ENCODE measurements at regions not wholly inside any gene's neighbourhood (a gene's known extent, or its start where the extent isn't known, plus 50 kb on each side); places are given as distances from the start of the nearest gene placed in this dataset.

DNA sequence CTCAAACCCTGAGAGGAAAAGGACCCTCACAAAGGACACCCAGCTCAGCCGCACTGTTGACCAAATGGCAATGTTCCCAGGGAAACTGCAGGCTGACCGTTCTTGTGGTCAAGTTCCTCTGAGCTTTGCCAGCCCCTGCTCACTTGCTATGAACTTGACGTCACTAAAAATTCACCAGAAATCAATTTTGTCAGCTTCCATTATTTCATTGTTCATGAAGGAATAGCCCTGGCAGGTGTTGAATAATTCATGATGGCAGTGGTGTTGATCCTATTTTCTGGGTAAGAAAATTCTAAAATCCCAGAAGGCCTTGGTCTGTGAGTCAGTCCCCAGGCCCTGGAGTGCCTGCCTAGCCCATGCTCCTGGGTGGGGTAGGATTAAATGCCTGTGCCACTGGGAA is 318.9 kb downstream of the ZNF326 start:
- FAIRE-seq (no peak), DNase-seq (ENCODE audit: low read depth, low spot score) (no peak)
- no peak for TF ChIP-seq EZH2 (IDR thresholded peaks at IDR 0.05; ENCODE audit: borderline replicate concordance, low read depth, low read length, severe bottlenecking)
- TF ChIP-seq FOS (IDR thresholded peaks at IDR 0.05; ENCODE audit: borderline replicate concordance, insufficient read depth, low read length), result no peak
- TF ChIP-seq MYC (IDR thresholded peaks at IDR 0.05; ENCODE audit: low read depth, low read length), result no peak
- TF ChIP-seq POLR2A (IDR thresholded peaks at IDR 0.05; ENCODE audit: low read depth, low read length), result no peak
- no peak for TF ChIP-seq GATA2 (IDR thresholded peaks at IDR 0.05; ENCODE audit: insufficient read depth, insufficient read length, low read depth, low read length)
- TF ChIP-seq JUN (IDR thresholded peaks at IDR 0.05; ENCODE audit: borderline replicate concordance, insufficient read depth, insufficient read length, low read depth), result no peak
- TF ChIP-seq, protein P1, sequence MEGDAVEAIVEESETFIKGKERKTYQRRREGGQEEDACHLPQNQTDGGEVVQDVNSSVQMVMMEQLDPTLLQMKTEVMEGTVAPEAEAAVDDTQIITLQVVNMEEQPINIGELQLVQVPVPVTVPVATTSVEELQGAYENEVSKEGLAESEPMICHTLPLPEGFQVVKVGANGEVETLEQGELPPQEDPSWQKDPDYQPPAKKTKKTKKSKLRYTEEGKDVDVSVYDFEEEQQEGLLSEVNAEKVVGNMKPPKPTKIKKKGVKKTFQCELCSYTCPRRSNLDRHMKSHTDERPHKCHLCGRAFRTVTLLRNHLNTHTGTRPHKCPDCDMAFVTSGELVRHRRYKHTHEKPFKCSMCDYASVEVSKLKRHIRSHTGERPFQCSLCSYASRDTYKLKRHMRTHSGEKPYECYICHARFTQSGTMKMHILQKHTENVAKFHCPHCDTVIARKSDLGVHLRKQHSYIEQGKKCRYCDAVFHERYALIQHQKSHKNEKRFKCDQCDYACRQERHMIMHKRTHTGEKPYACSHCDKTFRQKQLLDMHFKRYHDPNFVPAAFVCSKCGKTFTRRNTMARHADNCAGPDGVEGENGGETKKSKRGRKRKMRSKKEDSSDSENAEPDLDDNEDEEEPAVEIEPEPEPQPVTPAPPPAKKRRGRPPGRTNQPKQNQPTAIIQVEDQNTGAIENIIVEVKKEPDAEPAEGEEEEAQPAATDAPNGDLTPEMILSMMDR (IDR thresholded peaks at IDR 0.05; ENCODE audit: extremely low read depth in 1 of 2, insufficient read depth in 1 of 2, low read depth in 1 of 2, low read length in 2 of 2), result no peak
- TF ChIP-seq, protein P2, sequence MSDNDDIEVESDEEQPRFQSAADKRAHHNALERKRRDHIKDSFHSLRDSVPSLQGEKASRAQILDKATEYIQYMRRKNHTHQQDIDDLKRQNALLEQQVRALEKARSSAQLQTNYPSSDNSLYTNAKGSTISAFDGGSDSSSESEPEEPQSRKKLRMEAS (IDR thresholded peaks at IDR 0.05; ENCODE audit: insufficient read depth, insufficient read length), result no peak
- TF ChIP-seq POLR2AphosphoS5 (IDR thresholded peaks at IDR 0.05; ENCODE audit: insufficient read depth, low read depth, low read length), result no peak
- Histone ChIP-seq H3K27me3 (ENCODE audit: control insufficient read depth in 2 of 2, insufficient read depth in 2 of 2, low read length in 2 of 2) (no peaks in the 10 kb centered on the region), H3K9ac (replicated peaks; ENCODE audit: extremely low read depth, insufficient read depth, low read length) (no peak overlapping the region), H2AFZ (ENCODE audit: low read depth, low read length) (no peak overlapping the region), H3K4me1 (ENCODE audit: control insufficient read depth, extremely low read depth, insufficient read depth, low read length) (no peaks in the 10 kb centered on the region), H3K4me2 (ENCODE audit: insufficient read depth, low read length) (no peak overlapping the region), H3K4me3 (replicated peaks in 1 of 3; ENCODE audit: insufficient read depth in 1 of 3, low read depth in 1 of 3, low read length in 3 of 3) (no peak overlapping the region), H3K36me3 (ENCODE audit: control insufficient read depth in 2 of 2, extremely low read depth in 1 of 2, insufficient read depth in 2 of 2, low read length in 2 of 2) (no peaks in the 10 kb centered on the region), H3K9me3 (replicated peaks; ENCODE audit: control insufficient read depth, insufficient read depth, low read length) (no peaks in the 10 kb centered on the region), H3K27ac (ENCODE audit: insufficient read depth, low read depth, low read length) (no peak overlapping the region), H4K20me1 (replicated peaks; ENCODE audit: control insufficient read depth, extremely low read depth, insufficient read depth, low read length) (no peaks in the 10 kb centered on the region), H3K9me1 (replicated peaks; ENCODE audit: control insufficient read depth, extremely low read depth, insufficient read depth, low read length) (no peaks in the 10 kb centered on the region), H3K79me2 (ENCODE audit: control insufficient read depth, insufficient read depth, low read length) (no peaks in the 10 kb centered on the region)
- intact Hi-C loops (cut with micrococcal nuclease) (no loop called here), dilution Hi-C loops (cut with MboI; ENCODE audit: extremely low pct_ligation_motif_present, low sequenced_read_pairs) (no loop called here)
- no TSS peak for BruUV-seq (replicated peaks)
- ChIA-PET POLR2A (no interaction called here), CTCF (no interaction called here)

Measured in endothelial cell of umbilical vein (primary cell).